CD4-positive, alpha-beta T cell (primary cell): ENCODE measurements at regions not wholly inside any gene's neighbourhood (a gene's known extent, or its start where the extent isn't known, plus 50 kb on each side); places are given as distances from the start of the nearest gene placed in this dataset.

Experiments
- ATAC-seq: fragments of 200-7000 bp; cut with Tn5 transposase; one replicate; pipeline ENCODE4 v1.10.0; 2022; ENCODE audit warnings: mild to moderate bottlenecking; ENCODE audit not compliant: poor library complexity
- CTCF ChIA-PET: fragments of 350-600 bp; sonication (Branson Sonifier 250); formaldehyde crosslinking; loops from one replicate; lab custom pipeline; 2021; ENCODE audit warnings: antibody characterized with exemption, inconsistent platforms; lab: Charles Lee
- POLR2A ChIA-PET: fragments of 350-600 bp; sonication (Branson Sonifier 250); formaldehyde crosslinking; loops from one replicate; lab custom pipeline; 2021; ENCODE audit warnings: antibody characterized with exemption, inconsistent platforms; lab: Charles Lee
- DNase-seq, 14 experiments: peaks; one replicate each; pipeline ENCODE4 v3.0.0-alpha.2; 2013 to 2020; ENCODE audit warnings: mixed read lengths in 2 of 14
- H3K27ac ChIP-seq, 2 donors: one replicate each; pipeline versions ENCODE4 v1.5.1 to v1.7.0; 2013; ENCODE audit warnings: low read length in 2 of 2, low read depth in 1 of 2, mild to moderate bottlenecking in 1 of 2
- H3K27me3 ChIP-seq, 2 experiments: 1 replicate in 1 of 2; 2 replicates in 1 of 2; pipeline versions ENCODE4 v1.6.1 to v1.7.0; 2013; ENCODE audit warnings: low read length in 2 of 2, control low read depth in 1 of 2, mild to moderate bottlenecking in 1 of 2, moderate library complexity in 1 of 2; ENCODE audit not compliant: insufficient read depth in 2 of 2, control insufficient read depth in 1 of 2
- H3K36me3 ChIP-seq: one replicate; pipeline ENCODE4 v1.6.1; 2013; ENCODE audit warnings: low read length, control low read depth; ENCODE audit not compliant: insufficient read depth
- H3K4me1 ChIP-seq: one replicate; pipeline ENCODE4 v1.6.1; 2013; ENCODE audit warnings: low read length, control low read depth; ENCODE audit not compliant: insufficient read depth
- H3K4me3 ChIP-seq: one replicate; pipeline ENCODE4 v1.5.1; 2013; ENCODE audit warnings: mild to moderate bottlenecking, low read length, moderate library complexity
- H3K9me3 ChIP-seq, 2 experiments: 1 replicate in 1 of 2; 2 replicates in 1 of 2; pipeline versions ENCODE4 v1.6.1 to v1.7.0; 2013; ENCODE audit warnings: low read length in 2 of 2, mild to moderate bottlenecking in 2 of 2, control low read depth in 1 of 2, moderate library complexity in 1 of 2; ENCODE audit not compliant: control insufficient read depth in 1 of 2, insufficient read depth in 1 of 2
- H3K27ac Mint-ChIP-seq: one replicate; pipeline ENCODE4 v1.8.0; 2020; ENCODE audit warnings: mixed read lengths
- H3K27me3 Mint-ChIP-seq: one replicate; pipeline ENCODE4 v1.8.0; 2021; ENCODE audit warnings: mixed read lengths
- H3K36me3 Mint-ChIP-seq: one replicate; pipeline ENCODE4 v1.8.0; 2021; ENCODE audit warnings: low read depth, mixed read lengths
- H3K4me1 Mint-ChIP-seq: one replicate; pipeline ENCODE4 v1.8.0; 2021; ENCODE audit warnings: low read depth, mixed read lengths
- H3K4me3 Mint-ChIP-seq: one replicate; pipeline ENCODE4 v1.8.0; 2020; ENCODE audit warnings: mild to moderate bottlenecking, mixed read lengths
- H3K9me3 Mint-ChIP-seq: one replicate; pipeline ENCODE4 v1.8.0; 2020; ENCODE audit warnings: mixed read lengths
- CTCF ChIP-seq: fragments of 200-600 bp; IDR thresholded peaks from one replicate; pipeline ENCODE4 v1.8.0; 2022; ENCODE audit warnings: antibody characterized with exemption, mild to moderate bottlenecking
- intact Hi-C, 2 experiments: fragments of 100-400 bp; cut with DNase I in 1 of 2; cut with micrococcal nuclease in 1 of 2; formaldehyde crosslinking; loops; one replicate each; pipeline versions ENCODE4 v1.15.1 to v1.9.0; 2023 to 2025; cut with DNase I, micrococcal nuclease

DNA sequence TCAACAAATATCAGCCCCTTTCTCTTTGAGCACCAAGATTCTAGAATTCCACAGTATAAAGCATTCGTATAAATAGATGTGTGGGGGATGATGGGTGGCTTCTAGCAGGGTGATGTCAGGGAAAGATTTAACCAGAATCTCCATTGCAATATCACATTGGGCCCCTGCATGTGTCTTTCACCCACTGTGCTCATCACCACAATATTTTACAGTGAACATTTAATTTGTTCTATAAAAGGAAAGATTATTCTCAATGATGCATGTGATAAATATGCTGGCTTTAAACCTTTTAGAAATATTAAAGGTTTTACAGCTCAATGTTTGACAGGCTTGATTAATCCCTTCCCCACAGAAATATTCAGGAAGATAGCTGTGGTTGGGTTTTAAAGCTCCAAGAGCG is 457.8 kb upstream of the DAB1 start:
- Histone ChIP-seq H3K4me3 (no peak overlapping the region), H3K27me3 (no peaks in the 10 kb centered on the region), H3K36me3 (no peaks in the 10 kb centered on the region), H3K4me1 (no peaks in the 10 kb centered on the region), H3K27ac (no peak overlapping the region), H3K9me3 (no peaks in the 10 kb centered on the region)
- no peak for TF ChIP-seq CTCF
- Mint-ChIP-seq H3K27ac (no peak overlapping the region), H3K27me3 (peaks cover 13% of the 10 kb centered on the region), H3K9me3 (no peaks in the 10 kb centered on the region), H3K36me3 (no peaks in the 10 kb centered on the region), H3K4me1 (no peaks in the 10 kb centered on the region), H3K4me3 (no peak overlapping the region)
- ATAC-seq (no peak), DNase-seq (no peak)
- intact Hi-C loops = no loop called here
- ChIA-PET CTCF (no interaction called here), POLR2A (no interaction called here)

DNA sequence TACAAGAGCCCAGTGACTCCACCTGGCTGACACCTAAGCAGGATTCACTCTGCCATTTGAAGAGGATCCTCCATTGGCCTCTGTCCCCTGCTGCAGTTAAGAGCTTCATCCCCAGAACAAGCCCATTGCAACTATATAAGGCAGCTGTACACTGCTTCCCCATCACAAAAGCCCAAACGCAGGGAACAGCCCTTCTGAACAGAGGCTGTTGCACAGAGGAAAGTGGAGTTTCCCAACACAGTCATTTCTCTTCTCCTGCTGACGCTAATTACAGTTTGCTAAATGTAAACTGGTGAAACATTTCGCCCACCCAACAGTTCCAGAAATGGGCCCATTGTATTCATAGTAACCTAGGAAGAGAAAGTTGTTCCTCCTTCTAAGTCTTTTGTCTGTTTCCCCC is 455.8 kb upstream of the DAB1 start:
- H3K27me3 ChIP-seq = no peaks in the 10 kb centered on the region
- ChIA-PET POLR2A (no interaction called here), CTCF (interaction anchor here (0.6 kb wide), 1 partner anchor 915 kb away, joined by 3 read pairs; no protein-coding TSS in a partner anchor)
- H3K27ac Mint-ChIP-seq = no peak overlapping the region
- H3K9me3 Mint-ChIP-seq = no peaks in the 10 kb centered on the region
- H3K4me1 Mint-ChIP-seq = no peaks in the 10 kb centered on the region
- intact Hi-C loops = no loop called here
- H3K36me3 ChIP-seq = no peaks in the 10 kb centered on the region
- no peaks in the 10 kb centered on the region for H3K4me1 ChIP-seq
- no peak overlapping the region for H3K27ac ChIP-seq
- DNase-seq = no peak
- H3K4me3 ChIP-seq = no peak overlapping the region
- no peak for ATAC-seq
- H3K4me3 Mint-ChIP-seq = no peak overlapping the region
- H3K36me3 Mint-ChIP-seq = no peaks in the 10 kb centered on the region
- H3K9me3 ChIP-seq = no peaks in the 10 kb centered on the region
- no peak for TF ChIP-seq CTCF
- peaks cover 13% of the 10 kb centered on the region for H3K27me3 Mint-ChIP-seq

DNA sequence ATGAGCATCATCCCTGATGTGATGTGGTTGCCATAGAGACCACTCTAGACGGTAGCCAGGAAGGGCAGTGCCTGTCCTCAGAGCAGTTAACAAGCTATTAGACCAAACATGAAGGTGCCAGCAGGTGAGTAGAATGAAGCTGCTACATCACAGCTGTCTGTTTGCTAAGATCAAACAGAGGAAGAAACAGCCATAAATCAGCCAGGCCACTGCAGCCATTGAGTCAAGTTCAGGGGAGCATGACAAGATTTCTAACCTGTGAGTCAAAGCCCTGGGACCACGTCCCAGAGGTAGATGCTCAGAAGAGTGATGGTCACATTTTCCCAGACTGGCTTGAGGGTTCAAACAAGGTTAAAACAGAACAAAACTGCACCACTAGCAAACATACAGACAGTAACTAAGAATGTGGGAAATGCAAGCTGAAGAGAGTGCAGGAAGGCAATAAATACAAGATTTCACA is 450.6 kb upstream of the DAB1 start:
- no peaks in the 10 kb centered on the region for H3K36me3 Mint-ChIP-seq
- Histone ChIP-seq H3K27ac (no peak overlapping the region), H3K9me3 (no peaks in the 10 kb centered on the region), H3K4me3 (no peak overlapping the region), H3K36me3 (no peaks in the 10 kb centered on the region), H3K4me1 (no peaks in the 10 kb centered on the region), H3K27me3 (no peaks in the 10 kb centered on the region)
- POLR2A ChIA-PET = no interaction called here
- no peaks in the 10 kb centered on the region for H3K9me3 Mint-ChIP-seq
- no peaks in the 10 kb centered on the region for H3K4me1 Mint-ChIP-seq
- ATAC-seq (no peak), DNase-seq (no peak)
- no peak overlapping the region for H3K27ac Mint-ChIP-seq
- no peak for TF ChIP-seq CTCF
- CTCF ChIA-PET = no interaction called here
- H3K4me3 Mint-ChIP-seq = no peak overlapping the region
- intact Hi-C loops = no loop called here
- peaks cover 8% of the 10 kb centered on the region for H3K27me3 Mint-ChIP-seq
